VCaP (cell line): ENCODE measurements at regions not wholly inside any gene's neighbourhood (a gene's known extent, or its start where the extent isn't known, plus 50 kb on each side); places are given as distances from the start of the nearest gene placed in this dataset.

ENCODE experiments used
- H3K27ac ChIP-seq: fragments of 450-650 bp; 2 replicates; pipeline ENCODE4 v1.5.1; 2017
- TF ChIP-seq, protein P1 (sequence below): fragments of 450-650 bp; conservative IDR thresholded peaks from 2 replicates; pipeline ENCODE4 v1.5.1; 2017; ENCODE audit warnings: mild to moderate bottlenecking, moderate library complexity

DNA sequence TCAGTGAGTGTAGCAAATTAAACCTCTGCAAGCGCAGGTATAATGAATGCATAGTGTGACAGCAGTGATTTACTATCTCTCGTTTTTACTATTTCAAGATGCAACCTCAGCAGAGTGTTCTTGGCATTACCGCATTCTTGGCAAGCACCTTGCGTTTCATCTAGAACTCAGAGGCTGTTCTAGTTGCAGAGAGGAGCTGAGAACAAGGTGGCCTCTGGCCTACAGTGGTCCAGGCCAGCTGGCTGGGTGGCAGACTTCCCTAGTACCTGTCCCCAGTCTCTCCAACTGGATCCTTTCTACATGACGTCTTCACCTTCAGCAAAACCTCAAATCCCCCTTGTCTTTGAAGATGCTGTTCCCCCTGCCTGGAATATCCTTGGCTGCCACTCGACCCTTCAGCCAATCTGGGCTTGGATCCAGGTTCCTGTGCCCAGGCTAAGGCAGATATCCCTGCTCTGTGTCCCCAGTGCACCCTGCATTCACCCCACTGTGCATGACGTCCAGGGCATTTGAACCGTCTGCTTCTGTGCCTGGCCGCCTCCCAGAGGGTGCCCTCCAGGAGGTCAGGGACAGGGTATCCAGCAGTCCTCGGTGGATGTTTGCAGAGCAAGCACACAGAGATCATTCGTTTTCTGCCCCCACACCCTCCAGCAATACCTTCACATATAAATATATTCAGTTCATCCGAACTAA lies 120.4 kb upstream of the CPEB4 start:
- TF ChIP-seq, protein P1, sequence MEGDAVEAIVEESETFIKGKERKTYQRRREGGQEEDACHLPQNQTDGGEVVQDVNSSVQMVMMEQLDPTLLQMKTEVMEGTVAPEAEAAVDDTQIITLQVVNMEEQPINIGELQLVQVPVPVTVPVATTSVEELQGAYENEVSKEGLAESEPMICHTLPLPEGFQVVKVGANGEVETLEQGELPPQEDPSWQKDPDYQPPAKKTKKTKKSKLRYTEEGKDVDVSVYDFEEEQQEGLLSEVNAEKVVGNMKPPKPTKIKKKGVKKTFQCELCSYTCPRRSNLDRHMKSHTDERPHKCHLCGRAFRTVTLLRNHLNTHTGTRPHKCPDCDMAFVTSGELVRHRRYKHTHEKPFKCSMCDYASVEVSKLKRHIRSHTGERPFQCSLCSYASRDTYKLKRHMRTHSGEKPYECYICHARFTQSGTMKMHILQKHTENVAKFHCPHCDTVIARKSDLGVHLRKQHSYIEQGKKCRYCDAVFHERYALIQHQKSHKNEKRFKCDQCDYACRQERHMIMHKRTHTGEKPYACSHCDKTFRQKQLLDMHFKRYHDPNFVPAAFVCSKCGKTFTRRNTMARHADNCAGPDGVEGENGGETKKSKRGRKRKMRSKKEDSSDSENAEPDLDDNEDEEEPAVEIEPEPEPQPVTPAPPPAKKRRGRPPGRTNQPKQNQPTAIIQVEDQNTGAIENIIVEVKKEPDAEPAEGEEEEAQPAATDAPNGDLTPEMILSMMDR, result no peak

DNA sequence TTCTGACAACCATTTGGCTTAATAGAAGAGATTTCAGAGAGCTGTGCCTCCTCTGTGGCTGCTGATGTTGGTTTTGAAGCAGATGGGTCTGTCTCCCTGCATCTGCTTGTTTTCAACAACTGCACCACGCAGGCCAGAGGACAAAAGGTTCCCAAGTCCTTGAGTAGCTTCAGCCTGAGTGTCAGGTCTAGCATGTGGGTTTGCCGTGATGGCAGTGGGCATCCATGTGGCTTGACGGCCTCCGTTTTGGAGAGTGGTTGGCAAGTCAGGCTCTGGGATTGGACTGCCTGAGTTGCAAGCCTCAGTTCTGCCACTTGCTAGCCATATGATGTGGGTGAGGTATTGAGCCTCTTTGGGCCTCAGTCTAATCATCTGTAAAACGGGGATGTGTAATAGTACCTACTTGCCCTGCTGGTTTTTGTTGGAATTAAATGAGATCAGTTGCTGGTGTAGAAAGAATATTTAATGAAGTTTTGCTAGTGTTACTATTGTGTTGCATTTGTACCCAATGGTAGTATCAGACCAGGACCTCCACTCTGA lies 119.8 kb upstream of the CPEB4 start:
- TF ChIP-seq, protein P1, result no peak
- H3K27ac ChIP-seq, result peak overlapping the region; percentile 70

More for the DNA sequence above, 120.4 kb upstream of the CPEB4 start:
- peak overlapping the region; percentile 70 for H3K27ac ChIP-seq

DNA sequence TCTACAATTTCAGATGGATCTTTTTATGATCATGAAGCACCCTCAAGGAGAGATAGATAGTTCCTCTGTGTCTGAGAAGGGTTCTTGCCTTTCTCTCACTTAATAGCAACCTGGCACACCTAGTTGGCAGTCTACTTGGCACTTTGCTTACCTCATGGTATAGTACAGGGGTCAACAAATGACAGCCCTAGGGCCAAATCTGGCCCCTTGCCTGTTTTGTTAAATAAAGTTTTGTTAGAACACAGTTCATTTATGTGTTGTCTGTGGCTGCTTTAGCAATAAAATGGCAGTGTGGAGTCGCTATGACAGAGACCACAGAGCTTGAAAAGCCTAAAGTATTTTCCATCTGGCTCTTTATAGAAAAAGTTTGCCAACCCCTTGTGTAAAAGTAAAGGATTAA lies 119.3 kb upstream of the CPEB4 start:
- TF ChIP-seq, protein P1, result no peak
- no peak overlapping the region for H3K27ac ChIP-seq

DNA sequence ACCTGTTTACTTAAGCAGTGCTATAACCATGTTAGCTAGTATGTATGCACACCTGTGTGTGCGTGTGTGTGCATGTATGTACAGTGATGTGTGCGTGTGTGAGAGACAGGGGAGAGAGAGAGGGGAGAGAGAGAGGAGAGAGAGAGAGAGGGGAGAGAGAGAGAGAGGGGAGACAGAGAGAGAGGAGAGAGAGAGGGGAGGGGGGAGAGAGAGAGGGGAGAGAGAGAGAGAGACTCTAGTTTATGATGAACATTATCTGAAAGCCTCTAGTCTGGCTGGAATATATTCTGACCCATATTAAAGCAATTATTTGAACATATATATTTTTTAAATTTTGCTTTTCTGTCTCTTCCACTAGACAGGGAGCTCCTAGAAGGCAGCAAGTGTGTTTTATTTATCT lies 117.5 kb upstream of the CPEB4 start:
- no peak overlapping the region for H3K27ac ChIP-seq
- TF ChIP-seq, protein P1, result no peak

DNA sequence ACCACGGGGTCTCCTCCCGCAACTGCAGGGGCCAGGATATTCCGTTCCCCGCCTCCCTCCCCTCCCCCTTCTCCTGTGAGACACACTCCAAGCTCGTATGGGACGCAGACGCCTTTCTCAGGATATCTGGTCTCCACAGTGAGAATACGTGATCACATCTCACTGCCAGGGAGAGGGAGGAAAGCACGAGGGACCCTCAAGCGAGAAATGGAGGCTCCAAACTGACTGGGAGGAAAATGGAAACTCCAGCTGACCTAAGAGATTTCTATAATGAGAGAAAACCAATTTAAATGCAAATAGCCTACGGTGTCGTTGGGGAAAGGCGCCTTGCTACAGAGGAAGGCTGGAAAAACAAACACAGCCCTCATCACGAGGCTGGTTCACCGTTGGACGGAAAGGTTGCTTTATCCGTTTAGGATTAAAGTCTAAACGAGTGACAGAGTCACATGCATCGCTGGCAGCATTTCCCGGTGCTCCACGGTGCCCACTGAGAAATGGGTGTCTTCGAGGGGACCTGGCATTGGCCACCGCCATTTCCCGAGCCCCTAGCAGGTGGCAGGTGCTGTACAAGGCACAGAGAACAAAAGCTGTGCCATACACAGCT lies 116.9 kb upstream of the CPEB4 start:
- TF ChIP-seq, protein P1, result no peak
- no peak overlapping the region for H3K27ac ChIP-seq

DNA sequence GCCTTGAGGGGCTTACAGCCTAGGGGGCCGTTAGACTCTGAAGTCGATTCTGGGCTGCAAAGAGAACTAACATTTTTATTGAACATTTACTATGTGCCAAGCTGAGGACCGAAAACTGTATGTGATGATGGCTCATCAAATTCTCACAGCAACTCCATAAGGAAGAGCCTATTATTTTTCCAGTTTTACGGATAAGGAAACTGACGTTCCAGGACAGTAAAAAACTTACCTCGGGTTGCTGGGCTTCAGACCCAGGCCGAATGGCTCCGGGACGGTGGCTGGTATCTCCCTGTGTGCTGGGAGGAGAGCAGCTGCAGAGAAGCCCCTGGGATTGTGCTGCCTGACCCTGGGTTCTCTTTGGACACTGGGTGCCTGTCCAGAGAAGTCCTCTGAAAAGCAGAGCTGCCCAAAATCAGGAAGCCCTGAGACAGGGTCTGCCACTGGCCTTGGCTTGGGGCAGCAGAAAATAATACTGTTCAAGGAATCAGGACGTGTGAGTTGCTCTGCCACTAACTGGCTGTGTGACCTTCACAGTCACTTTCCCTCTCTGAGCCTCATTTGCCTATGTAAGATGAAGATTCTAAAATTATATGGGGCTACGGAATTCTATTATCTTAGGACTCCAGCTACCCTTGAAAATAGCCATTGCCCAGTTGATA lies 116.3 kb upstream of the CPEB4 start:
- TF ChIP-seq, protein P1, result no peak
- no peak overlapping the region for H3K27ac ChIP-seq

DNA sequence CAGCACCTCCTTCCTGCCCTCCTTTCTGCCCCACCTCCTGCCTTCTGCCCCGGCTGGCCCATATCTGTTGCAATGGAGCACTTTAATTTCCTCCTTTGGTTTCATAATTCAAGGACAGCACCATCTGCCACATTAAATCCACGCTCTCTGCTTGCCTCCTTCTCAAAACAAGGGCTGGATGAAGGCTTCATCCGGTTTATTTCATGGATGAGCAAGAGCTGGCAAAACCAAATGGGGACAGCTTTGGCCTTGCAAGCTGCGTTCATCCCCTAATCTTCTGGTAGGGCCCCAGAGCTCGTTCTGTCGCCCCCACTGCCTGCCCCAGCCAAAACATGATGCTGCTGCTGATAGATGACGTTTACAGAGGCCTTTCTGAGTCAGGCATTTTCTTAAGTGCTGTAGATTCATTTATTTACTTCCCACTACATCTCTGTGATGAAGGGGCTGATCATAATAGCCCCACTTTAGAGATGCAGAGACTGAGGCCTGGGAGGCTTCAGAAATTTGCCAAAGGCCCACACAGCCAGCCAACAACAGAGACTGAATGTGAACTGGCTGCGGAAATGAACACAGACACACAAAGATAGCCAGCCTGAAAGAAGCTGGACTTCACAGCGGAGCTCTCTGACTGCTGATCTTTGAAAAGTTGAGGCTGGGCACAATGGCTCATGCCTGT lies 115.6 kb upstream of the CPEB4 start:
- H3K27ac ChIP-seq, result no peak overlapping the region
- TF ChIP-seq, protein P1, result no peak
